OCI-LY1 (cell line): ENCODE measurements at regions not wholly inside any gene's neighbourhood (a gene's known extent, or its start where the extent isn't known, plus 50 kb on each side); places are given as distances from the start of the nearest gene placed in this dataset.

Experiments used
- EZH2 ChIP-seq: fragments of 200-600 bp; sonication (generic), shearing (Covaris generic); IDR thresholded peaks from 2 replicates; pipeline ENCODE4 v1.8.0; 2017; ENCODE audit warnings: borderline replicate concordance, mixed run types, mild to moderate bottlenecking, antibody characterized with exemption, low read length, moderate library complexity, mixed read lengths
- TF ChIP-seq, protein P1 (sequence below): fragments of 200-600 bp; sonication (generic), shearing (Covaris generic); IDR thresholded peaks from 2 replicates; pipeline ENCODE4 v1.5.1; 2017; ENCODE audit warnings: mild to moderate bottlenecking, antibody characterized with exemption, low read length, moderate library complexity, mixed read lengths

DNA sequence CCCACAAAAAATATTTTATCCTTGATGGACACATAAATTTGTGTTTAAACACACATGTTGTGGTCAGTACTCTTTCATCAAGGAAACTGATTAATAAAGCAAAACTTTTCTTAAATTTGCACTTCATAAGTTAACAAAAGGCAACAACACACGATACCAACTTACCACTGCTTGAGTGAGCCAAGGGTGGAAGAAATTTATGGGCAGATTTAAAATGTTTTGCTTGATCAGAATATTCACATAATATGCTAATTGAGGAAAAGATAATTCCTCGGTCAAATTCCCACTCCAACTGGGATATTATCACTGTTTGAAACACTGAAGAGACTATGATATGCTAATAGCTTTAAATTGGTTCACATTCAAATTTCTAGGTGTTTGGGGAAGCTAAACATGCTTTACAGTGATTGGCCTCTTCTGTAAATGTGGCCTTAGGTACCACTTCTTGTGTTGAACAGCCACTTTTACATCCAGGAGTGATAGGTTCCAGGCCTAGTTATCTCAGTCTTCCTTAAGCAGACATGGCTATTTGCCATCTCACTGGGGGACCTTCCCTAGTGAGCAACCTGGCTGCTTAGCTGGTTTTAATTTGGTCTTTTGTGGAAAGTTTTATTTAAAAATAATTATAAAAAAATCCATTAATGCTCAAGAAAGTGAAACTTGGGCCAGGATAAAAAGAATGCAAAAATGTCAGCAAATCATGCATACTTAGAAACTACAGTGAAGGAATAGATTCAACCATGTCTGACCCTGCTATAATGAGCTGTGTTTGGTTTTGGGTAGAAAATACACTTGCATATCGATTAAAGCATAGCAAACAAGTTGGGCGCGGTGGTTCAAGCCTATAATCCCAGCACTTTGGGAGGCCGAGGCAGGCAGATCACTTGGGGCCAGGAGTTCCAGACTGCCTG lies 221.2 kb upstream of the MAP3K7 start:
- TF ChIP-seq, protein P1, sequence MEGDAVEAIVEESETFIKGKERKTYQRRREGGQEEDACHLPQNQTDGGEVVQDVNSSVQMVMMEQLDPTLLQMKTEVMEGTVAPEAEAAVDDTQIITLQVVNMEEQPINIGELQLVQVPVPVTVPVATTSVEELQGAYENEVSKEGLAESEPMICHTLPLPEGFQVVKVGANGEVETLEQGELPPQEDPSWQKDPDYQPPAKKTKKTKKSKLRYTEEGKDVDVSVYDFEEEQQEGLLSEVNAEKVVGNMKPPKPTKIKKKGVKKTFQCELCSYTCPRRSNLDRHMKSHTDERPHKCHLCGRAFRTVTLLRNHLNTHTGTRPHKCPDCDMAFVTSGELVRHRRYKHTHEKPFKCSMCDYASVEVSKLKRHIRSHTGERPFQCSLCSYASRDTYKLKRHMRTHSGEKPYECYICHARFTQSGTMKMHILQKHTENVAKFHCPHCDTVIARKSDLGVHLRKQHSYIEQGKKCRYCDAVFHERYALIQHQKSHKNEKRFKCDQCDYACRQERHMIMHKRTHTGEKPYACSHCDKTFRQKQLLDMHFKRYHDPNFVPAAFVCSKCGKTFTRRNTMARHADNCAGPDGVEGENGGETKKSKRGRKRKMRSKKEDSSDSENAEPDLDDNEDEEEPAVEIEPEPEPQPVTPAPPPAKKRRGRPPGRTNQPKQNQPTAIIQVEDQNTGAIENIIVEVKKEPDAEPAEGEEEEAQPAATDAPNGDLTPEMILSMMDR, result no peak
- no peak for TF ChIP-seq EZH2
